NCI-H146 (cell line): ENCODE measurements at regions not wholly inside any gene's neighbourhood (a gene's known extent, or its start where the extent isn't known, plus 50 kb on each side); places are given as distances from the start of the nearest gene placed in this dataset.
"Not testable (repeated sequence)": the region's sequence is repeated elsewhere in the genome, so short reads cannot be mapped to it uniquely, and the experiment has no call there.

ENCODE experiments used
- DNase-seq: peaks from one replicate; lab custom pipeline; 2025; lab: John Stamatoyannopoulos, UW

- DNase-seq = no peak
These were observed 100.1 kb upstream of the GBE1 start for GRCh38 chr3:81861593-81861992.

GRCh38 chr3:81859524-81859923 is 98.1 kb upstream of the GBE1 start:
- DNase-seq = no peak

GRCh38 chr3:81853431-81853830 is 92.0 kb upstream of the GBE1 start:
- DNase-seq = no peak

- DNase-seq = peak; percentile 2
These were observed 89.7 kb upstream of the GBE1 start for GRCh38 chr3:81851176-81851575.

GRCh38 chr3:81846988-81847387 is 85.5 kb upstream of the GBE1 start:
- DNase-seq = no peak

- no peak for DNase-seq
These were observed 80.1 kb upstream of the GBE1 start for GRCh38 chr3:81841540-81841939.

- DNase-seq = no peak
These were observed 78.2 kb upstream of the GBE1 start for GRCh38 chr3:81839504-81840094.

GRCh38 chr3:81838457-81838856 is 77.0 kb upstream of the GBE1 start:
- no peak for DNase-seq

- no peak for DNase-seq
These were observed 75.7 kb upstream of the GBE1 start for GRCh38 chr3:81837071-81837593.

GRCh38 chr3:81829937-81830336 is 68.5 kb upstream of the GBE1 start:
- DNase-seq = no peak

- not testable (repeated sequence) for DNase-seq
These were observed 67.8 kb upstream of the GBE1 start for GRCh38 chr3:81829272-81829671.

GRCh38 chr3:81823882-81824395 is 62.5 kb upstream of the GBE1 start:
- no peak for DNase-seq

GRCh38 chr3:81823086-81823485 is 61.6 kb upstream of the GBE1 start:
- DNase-seq = no peak

- peak; percentile 29 for DNase-seq
These were observed 55.2 kb upstream of the GBE1 start for GRCh38 chr3:81816473-81817250.

- not testable (repeated sequence) for DNase-seq
These were observed 50.7 kb upstream of the GBE1 start for GRCh38 chr3:81812098-81812497.
